ENCODE measurements at regions not wholly inside any gene's neighbourhood (a gene's known extent, or its start where the extent isn't known, plus 50 kb on each side); places are given as distances from the start of the nearest gene placed in this dataset.
A peak's percentile ranks its signal among the peaks of the same experiment; 100 is the strongest.
"Not testable (repeated sequence)": the region's sequence is repeated elsewhere in the genome, so short reads cannot be mapped to it uniquely, and the experiment has no call there.

GRCh38 chr7:125966278-125967048, 1036.8 kb upstream of the POT1 start:
- DNase-seq = no peak

GRCh38 chr7:125934955-125935354, 1005.3 kb upstream of the POT1 start:
- DNase-seq = no peak

- DNase-seq = peak; percentile 60
These were observed 1004.9 kb upstream of the POT1 start for GRCh38 chr7:125934539-125934938.

GRCh38 chr7:125930848-125931247, 1001.2 kb upstream of the POT1 start:
- no peak for DNase-seq

GRCh38 chr7:125927556-125927955, 997.9 kb upstream of the POT1 start:
- DNase-seq = peak; percentile 78

GRCh38 chr7:125926621-125927020, 997.0 kb upstream of the POT1 start:
- DNase-seq = no peak

GRCh38 chr7:125924037-125924436, 994.4 kb upstream of the POT1 start:
- DNase-seq = no peak

- not testable (repeated sequence) for DNase-seq
These were observed 985.8 kb upstream of the POT1 start for GRCh38 chr7:125915381-125915948.

- no peak for DNase-seq
These were observed 979.1 kb upstream of the POT1 start for GRCh38 chr7:125908711-125909110.

GRCh38 chr7:125899577-125899976, 970.0 kb upstream of the POT1 start:
- DNase-seq = no peak

GRCh38 chr7:125892434-125892833, 962.8 kb upstream of the POT1 start:
- no peak for DNase-seq

- DNase-seq = no peak
These were observed 949.4 kb upstream of the POT1 start for GRCh38 chr7:125878988-125879387.

- no peak for DNase-seq
These were observed 948.8 kb upstream of the POT1 start for GRCh38 chr7:125878235-125878956.

- no peak for DNase-seq
These were observed 947.6 kb upstream of the POT1 start for GRCh38 chr7:125877246-125877645.

GRCh38 chr7:125876431-125876830, 946.8 kb upstream of the POT1 start:
- no peak for DNase-seq

GRCh38 chr7:125871431-125871830, 941.8 kb upstream of the POT1 start:
- no peak for DNase-seq

GRCh38 chr7:125857606-125858005, 928.0 kb upstream of the POT1 start:
- DNase-seq = no peak

- DNase-seq = no peak
These were observed 918.5 kb upstream of the POT1 start for GRCh38 chr7:125848157-125848556.

- no peak for DNase-seq
These were observed 918.1 kb upstream of the POT1 start for GRCh38 chr7:125847692-125848091.

GRCh38 chr7:125847055-125847454, 917.4 kb upstream of the POT1 start:
- DNase-seq = no peak

- no peak for DNase-seq
These were observed 916.1 kb upstream of the POT1 start for GRCh38 chr7:125845686-125846085.

- DNase-seq = no peak
These were observed 904.8 kb upstream of the POT1 start for GRCh38 chr7:125834421-125834820.

GRCh38 chr7:125833839-125834238, 904.2 kb upstream of the POT1 start:
- DNase-seq = no peak

GRCh38 chr7:125830743-125831142, 901.1 kb upstream of the POT1 start:
- DNase-seq = no peak
